Muscle of arm (tissue), 1 donor: ENCODE measurements at regions not wholly inside any gene's neighbourhood (a gene's known extent, or its start where the extent isn't known, plus 50 kb on each side); places are given as distances from the start of the nearest gene placed in this dataset.
"Not testable (repeated sequence)": the region's sequence is repeated elsewhere in the genome, so short reads cannot be mapped to it uniquely, and the experiment has no call there.

ENCODE experiments used
- DNase-seq: peaks from one replicate; pipeline ENCODE4 v3.0.0-alpha.2; 2013

DNA sequence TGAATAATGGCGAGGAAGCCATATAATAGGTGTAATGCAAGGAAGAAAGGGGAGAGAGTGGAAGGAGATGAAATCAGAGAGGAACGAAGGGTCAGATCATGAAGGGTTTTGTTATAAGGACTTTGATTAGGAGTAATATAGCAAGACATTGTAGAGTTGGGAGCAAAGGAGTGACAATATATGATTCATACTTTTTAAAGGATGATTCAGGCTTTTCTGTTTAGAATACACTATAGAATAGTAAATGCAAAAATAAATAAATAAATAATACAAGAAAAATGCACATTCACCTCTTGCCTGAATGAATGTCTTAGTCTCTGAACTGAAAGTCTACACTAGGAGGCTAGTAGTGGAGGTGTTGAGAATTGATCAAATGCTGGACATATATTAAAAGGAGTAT lies 1524.4 kb upstream of the AGA start:
- no peak for DNase-seq

- no peak for DNase-seq
Measured at GRCh38 chr4:178970433-178971140, 1528.3 kb upstream of the AGA start.

GRCh38 chr4:178976861-178977260 lies 1534.6 kb upstream of the AGA start:
- DNase-seq = no peak

GRCh38 chr4:178993306-178993705 lies 1551.1 kb upstream of the AGA start:
- DNase-seq = no peak

DNA sequence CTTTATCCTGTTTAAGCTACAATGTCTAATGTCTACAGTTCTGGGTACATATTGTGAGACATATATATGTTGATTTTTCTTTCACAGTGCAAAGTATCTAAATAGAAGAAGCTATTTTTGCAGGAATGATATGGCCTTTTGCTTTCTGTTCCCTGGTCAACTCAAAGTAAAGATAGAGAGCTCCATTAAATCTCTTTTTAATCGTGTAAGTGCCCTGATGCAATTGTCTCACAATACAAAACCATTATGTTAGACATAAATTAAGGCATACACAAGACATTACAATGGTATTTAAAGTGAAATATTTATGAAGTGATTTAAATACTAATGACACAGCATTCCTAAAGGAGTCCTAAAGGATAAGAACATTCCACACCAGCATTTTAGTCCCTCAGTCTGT lies 1559.7 kb upstream of the AGA start:
- DNase-seq = no peak

DNA sequence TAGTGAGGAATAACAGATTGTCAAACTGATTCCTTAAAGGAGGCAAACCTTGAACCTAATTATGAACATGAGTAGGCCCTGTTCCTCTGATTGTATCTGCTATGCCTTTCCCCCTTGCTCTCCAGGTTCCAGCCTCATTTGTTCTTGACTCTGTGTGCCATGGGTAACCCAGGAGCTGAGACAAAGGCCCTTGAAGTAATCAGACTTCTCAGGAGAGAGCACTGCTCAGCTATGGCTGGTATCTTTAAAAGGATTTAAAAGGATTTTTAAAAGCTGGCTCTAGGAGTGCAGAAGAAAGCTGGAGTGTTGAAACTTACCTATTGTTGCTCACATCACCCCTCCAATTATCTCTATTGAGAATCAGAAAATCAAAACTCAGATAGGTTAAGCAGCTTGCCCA lies 1565.5 kb upstream of the AGA start:
- DNase-seq = no peak

DNA sequence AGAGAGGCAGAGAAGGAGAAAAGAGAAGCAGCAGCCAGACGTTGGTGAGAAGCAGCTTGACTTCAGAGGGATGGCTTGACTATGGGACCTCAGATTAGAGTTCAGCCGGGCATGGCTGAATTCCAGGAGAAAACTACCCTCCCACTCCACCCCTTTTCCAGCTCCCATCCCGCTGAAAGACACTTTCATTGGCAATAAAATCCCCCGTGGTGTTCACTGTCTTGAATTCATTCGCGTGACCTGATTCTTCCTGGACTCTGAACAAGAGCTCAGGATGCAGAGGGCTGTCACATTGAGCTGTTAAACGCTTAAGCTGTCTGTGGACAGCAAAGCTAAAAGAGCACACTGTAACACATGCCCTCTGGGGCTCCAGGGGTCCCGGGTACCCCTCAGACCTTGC lies 1575.3 kb upstream of the AGA start:
- no peak for DNase-seq

DNA sequence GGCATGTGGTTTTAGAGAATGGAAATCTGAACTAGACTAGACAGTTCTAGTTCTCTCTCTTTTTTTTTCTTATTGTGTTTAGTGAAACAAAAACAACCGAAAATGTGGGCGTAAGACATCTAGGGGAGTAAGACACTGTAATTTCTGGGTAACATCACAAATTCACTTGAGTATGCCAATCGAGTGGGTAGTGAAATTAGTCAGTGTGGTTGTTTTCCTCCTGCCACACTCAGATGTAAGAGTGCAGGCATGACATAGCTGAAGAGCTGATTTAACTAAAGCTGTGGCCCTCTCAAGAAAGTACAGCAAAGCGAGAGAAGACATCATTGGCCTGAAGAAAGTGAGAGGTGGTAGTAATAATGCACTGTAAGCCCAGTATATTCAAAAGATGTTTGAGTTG lies 1585.3 kb upstream of the AGA start:
- no peak for DNase-seq

GRCh38 chr4:179028321-179028720 lies 1586.1 kb upstream of the AGA start:
- no peak for DNase-seq

- DNase-seq = no peak
Measured at GRCh38 chr4:179029683-179030082, 1587.4 kb upstream of the AGA start.

DNA sequence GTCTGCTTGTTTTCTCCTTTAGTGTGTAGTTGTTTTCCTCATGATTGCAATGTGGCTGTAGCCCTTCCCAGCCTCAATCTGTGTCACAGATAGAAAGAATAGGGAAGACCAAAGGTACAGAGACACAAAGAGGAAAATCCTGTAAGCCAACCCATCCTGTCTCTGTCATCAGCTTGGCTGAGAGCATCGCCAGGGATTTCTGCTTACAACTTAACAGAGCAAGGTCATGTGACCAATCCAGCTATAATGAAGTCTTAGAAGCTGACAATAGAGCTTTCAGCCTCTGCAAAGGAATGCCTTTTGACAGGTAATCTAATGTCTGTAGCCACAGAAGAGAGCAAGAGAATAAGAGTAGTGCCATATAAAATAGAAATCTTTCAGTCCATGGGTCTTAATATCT lies 1598.0 kb upstream of the AGA start:
- no peak for DNase-seq

- no peak for DNase-seq
Measured at GRCh38 chr4:179048839-179049453, 1606.7 kb upstream of the AGA start.

DNA sequence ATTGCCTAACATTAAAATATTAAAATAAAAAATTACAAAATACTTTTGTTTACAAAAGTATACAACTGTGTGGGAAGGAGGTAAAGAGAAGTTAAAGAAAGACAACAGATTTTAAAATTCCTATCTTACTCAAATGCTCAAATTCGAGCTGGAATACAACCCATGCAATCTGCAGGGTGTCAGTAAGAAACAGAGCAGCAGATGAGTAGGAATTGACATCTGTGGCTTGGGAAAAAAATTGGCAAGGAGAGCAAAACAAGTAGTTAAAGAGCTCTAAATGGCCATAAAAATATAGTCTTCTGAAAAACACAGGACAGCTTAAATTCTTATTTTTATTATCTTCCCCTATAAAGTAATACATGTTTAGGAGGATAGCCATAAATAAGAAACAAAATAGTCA lies 1609.0 kb upstream of the AGA start:
- no peak for DNase-seq

GRCh38 chr4:179059396-179059795 lies 1617.2 kb upstream of the AGA start:
- no peak for DNase-seq

- not testable (repeated sequence) for DNase-seq
Measured at GRCh38 chr4:179066254-179066653, 1624.0 kb upstream of the AGA start.

- DNase-seq = no peak
Measured at GRCh38 chr4:179071131-179071530, 1628.9 kb upstream of the AGA start.

GRCh38 chr4:179076865-179077264 lies 1634.6 kb upstream of the AGA start:
- DNase-seq = no peak

- DNase-seq = peak; percentile 34
Measured at GRCh38 chr4:179095585-179096221, 1653.5 kb upstream of the AGA start.

GRCh38 chr4:179097741-179098140 lies 1655.5 kb upstream of the AGA start:
- DNase-seq = peak; percentile 19

DNA sequence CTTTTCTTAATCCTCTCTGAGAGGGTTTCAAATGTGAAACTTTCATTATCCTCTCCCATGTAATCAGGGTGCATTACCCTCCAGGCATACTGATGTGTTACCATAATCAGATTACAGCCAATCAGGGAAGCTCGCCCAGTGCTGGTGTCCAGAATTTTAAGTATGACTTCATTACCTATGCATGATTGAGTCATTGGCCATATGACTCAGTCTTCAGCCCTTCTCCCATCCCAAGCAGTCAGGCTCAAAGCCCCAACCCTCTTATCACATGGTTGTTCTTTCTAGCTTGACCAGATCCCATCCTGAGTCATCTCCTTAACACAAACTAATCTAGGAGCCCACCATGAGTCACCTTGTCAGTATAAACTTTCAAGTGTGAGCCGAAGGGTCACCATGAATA lies 1668.1 kb upstream of the AGA start:
- DNase-seq = no peak

GRCh38 chr4:179110816-179111215 lies 1668.6 kb upstream of the AGA start:
- DNase-seq = no peak

DNA sequence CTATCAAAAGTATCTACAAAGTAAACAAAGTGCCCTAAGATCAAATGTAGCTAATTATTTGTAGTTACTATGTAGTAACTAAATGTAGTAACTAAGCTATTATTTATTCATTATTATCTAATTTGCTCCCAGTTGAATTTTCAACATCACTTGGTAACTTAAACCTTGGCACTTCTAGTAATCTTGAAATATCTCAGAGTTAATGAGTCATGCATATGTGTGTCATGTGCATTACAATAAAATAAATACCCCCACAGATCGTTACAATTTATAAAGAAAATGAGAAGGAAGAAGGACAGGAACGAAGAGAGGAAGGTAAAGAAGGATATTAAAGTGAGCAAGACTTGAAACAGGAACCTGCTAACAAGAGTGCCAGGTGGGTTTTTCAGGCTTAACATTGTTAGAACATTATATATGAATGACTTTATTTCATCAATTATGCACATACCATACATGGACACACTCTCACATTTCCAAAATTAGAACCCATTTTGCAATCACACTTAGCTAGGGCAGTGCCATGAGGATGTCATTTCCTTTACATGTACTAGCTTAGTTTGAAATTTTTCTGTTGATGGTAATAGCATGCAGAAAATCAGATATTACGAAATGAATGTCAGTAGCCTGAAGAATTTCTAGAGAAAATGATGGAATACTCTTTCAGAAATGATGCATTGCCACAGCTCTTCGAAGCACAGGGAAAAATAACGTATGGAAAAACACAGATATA lies 1670.4 kb upstream of the AGA start:
- no peak for DNase-seq

- DNase-seq = no peak
Measured at GRCh38 chr4:179114615-179115014, 1672.4 kb upstream of the AGA start.
